Liver (tissue), 3 donors: ENCODE measurements at regions not wholly inside any gene's neighbourhood (a gene's known extent, or its start where the extent isn't known, plus 50 kb on each side); places are given as distances from the start of the nearest gene placed in this dataset.

Experiments used
- CTCF ChIP-seq: fragments of 150-350 bp; IDR thresholded peaks from 2 replicates; pipeline ENCODE4 v1.5.1; 2017; ENCODE audit warnings: improper control_type of control experiment, low read depth, low read length; ENCODE audit not compliant: missing input control
- REST ChIP-seq: IDR thresholded peaks from 2 replicates; pipeline ENCODE4 v1.6.1; 2016; ENCODE audit warnings: antibody characterized with exemption, mild to moderate bottlenecking
- SP1 ChIP-seq: IDR thresholded peaks from 2 replicates; pipeline ENCODE4 v1.6.1; 2018; ENCODE audit warnings: antibody characterized with exemption, mild to moderate bottlenecking
- TAF1 ChIP-seq: conservative IDR thresholded peaks from 2 replicates; pipeline ENCODE4 v1.6.1; 2016; ENCODE audit warnings: antibody characterized with exemption, mild to moderate bottlenecking
- donor health status: healthy.
- donor health status: healthy.

GRCh38 chr1:56439610-56440264 is 139.6 kb downstream of the PLPP3 start:
- TF ChIP-seq CTCF (no peak), TAF1 (no peak), REST (no peak), SP1 (no peak)
